ENCODE measurements at regions not wholly inside any gene's neighbourhood (a gene's known extent, or its start where the extent isn't known, plus 50 kb on each side); places are given as distances from the start of the nearest gene placed in this dataset.

DNA sequence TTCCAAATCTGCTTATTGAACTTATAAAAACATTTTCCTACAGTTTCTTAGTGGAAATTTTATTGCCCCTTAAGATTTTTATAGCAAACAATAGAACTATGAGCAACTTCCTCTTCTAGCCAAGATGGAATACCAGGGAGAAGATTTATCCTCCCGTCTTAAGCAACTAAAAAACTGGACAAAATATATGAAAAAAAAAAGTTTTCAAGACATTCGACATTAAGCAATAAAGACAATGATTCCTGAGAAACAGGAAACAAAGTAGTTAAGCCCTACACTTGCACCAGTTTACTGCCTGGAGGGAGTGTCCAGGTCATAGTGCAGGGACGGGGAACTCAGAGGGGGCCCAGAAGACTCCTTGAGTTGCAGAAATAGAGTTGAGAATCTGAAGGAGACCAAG is 516.1 kb upstream of the DIPK2B start:
- ATAC-seq (no peak), FAIRE-seq (no peak), DNase-seq (no peak)
- TF ChIP-seq, protein P1, sequence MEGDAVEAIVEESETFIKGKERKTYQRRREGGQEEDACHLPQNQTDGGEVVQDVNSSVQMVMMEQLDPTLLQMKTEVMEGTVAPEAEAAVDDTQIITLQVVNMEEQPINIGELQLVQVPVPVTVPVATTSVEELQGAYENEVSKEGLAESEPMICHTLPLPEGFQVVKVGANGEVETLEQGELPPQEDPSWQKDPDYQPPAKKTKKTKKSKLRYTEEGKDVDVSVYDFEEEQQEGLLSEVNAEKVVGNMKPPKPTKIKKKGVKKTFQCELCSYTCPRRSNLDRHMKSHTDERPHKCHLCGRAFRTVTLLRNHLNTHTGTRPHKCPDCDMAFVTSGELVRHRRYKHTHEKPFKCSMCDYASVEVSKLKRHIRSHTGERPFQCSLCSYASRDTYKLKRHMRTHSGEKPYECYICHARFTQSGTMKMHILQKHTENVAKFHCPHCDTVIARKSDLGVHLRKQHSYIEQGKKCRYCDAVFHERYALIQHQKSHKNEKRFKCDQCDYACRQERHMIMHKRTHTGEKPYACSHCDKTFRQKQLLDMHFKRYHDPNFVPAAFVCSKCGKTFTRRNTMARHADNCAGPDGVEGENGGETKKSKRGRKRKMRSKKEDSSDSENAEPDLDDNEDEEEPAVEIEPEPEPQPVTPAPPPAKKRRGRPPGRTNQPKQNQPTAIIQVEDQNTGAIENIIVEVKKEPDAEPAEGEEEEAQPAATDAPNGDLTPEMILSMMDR (IDR thresholded peaks at IDR 0.05) = no peak
- H3K9me3 ChIP-seq = no peaks in the 10 kb centered on the region
- no peaks in the 10 kb centered on the region for H3K36me3 ChIP-seq
- intact Hi-C loops (cut with DNase I) = no loop called here
- H3K4me1 ChIP-seq = no peaks in the 10 kb centered on the region
- H3K27ac ChIP-seq = no peak overlapping the region
- peaks cover 0 to 3% (median 0%) of the 10 kb centered on the region in 4 donors for H3K27me3 ChIP-seq
- 56 to 63% methylated on average over 3 of the region's 3 CpGs for WGBS, 2 donors
- H3K4me3 ChIP-seq = no peak overlapping the region

DNA sequence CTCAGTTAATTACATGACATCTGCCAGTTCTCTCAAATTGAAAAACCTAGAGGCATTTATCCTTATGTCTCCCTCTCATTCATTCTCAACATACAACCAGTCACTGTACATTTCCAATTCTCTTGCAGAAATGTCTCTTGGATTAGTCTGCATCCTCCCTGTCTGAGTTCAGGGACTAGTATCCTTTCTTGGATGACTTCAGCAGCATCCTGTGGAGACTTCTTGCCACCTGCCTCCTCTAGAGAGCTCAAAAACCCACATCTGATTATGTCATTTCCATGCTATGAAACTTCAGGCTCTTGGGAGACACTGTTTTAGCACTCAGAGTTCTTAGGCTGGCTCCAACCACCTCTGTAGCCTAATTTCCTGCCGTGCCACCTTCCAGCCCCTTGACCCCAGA is 515.1 kb upstream of the DIPK2B start:
- WGBS, 2 donors = 76 to 93% methylated on average over 1 of the region's 1 CpG
- no peaks in the 10 kb centered on the region for H3K4me1 ChIP-seq
- TF ChIP-seq, protein P1 (IDR thresholded peaks at IDR 0.05) = no peak
- ATAC-seq (no peak), DNase-seq (no peak), FAIRE-seq (no peak)
- no peak overlapping the region for H3K27ac ChIP-seq
- peaks cover 0 to 2% (median 0%) of the 10 kb centered on the region in 4 donors for H3K27me3 ChIP-seq
- H3K4me3 ChIP-seq = no peak overlapping the region
- no peaks in the 10 kb centered on the region for H3K36me3 ChIP-seq
- intact Hi-C loops (cut with DNase I) = no loop called here
- no peaks in the 10 kb centered on the region for H3K9me3 ChIP-seq

DNA sequence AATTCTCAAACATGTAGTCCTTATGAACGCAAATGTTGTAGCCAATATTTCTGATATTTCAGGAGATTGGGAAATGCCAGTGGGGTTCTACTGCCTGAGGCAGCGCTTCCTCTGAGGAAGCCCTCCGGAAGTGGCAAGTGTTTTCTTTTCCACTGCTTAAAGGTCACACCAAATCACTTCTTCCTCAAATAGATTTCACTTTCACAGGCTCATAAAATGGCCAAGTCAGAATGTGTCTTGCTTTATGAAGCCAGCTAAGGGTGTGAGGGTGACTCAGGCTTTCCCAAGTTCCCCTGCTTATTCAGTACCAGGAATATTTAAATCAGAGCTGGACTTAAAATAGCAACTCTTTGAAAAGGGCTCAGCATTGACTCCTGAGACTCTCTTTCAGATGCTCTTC is 514.2 kb upstream of the DIPK2B start:
- ATAC-seq = peak in 2 of 4 donors; percentile 20 to 33

DNA sequence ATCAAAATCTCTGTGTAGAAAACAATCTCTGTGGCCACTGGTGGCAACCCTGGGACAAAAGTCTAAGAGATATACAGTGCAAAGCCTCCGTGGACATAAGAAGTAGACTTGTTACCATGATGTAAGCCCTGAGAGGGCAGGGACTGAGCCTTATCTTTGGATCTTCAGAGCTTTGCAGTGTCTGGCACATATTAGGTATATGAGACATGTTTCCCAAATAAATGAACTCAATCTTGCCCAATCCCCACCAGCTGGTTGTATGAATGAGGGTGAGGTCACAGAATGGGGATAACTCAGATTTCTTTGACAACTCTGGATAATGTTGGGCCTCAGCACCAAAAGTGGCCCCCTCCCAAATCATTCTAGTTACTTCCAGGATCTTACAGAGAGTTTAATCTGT is 511.4 kb upstream of the DIPK2B start:
- intact Hi-C loops (cut with DNase I) = no loop called here
- DNase-seq = no peak
- no peaks in the 10 kb centered on the region for H3K27me3 ChIP-seq
- TF ChIP-seq, protein P1 (IDR thresholded peaks at IDR 0.05) = no peak
- 56 to 66% methylated on average over 1 of the region's 1 CpG for WGBS, 2 donors
- no peak overlapping the region for H3K4me3 ChIP-seq
- no peaks in the 10 kb centered on the region for H3K9me3 ChIP-seq
- H3K36me3 ChIP-seq = no peaks in the 10 kb centered on the region
- ATAC-seq = no peak
- no peaks in the 10 kb centered on the region for H3K4me1 ChIP-seq
- H3K27ac ChIP-seq = no peak overlapping the region
- no peak for FAIRE-seq

More for the DNA sequence above, 514.2 kb upstream of the DIPK2B start:
- no peak overlapping the region for H3K4me3 ChIP-seq
- no peak for DNase-seq
- no peak for FAIRE-seq
- no peaks in the 10 kb centered on the region for H3K9me3 ChIP-seq
- 51 to 72% methylated on average over 3 of the region's 3 CpGs for WGBS, 2 donors
- H3K27ac ChIP-seq = no peak overlapping the region
- no peaks in the 10 kb centered on the region for H3K4me1 ChIP-seq
- TF ChIP-seq, protein P1 (IDR thresholded peaks at IDR 0.05) = no peak
- H3K27me3 ChIP-seq = no peaks in the 10 kb centered on the region
- intact Hi-C loops (cut with DNase I) = no loop called here
- H3K36me3 ChIP-seq = no peaks in the 10 kb centered on the region

DNA sequence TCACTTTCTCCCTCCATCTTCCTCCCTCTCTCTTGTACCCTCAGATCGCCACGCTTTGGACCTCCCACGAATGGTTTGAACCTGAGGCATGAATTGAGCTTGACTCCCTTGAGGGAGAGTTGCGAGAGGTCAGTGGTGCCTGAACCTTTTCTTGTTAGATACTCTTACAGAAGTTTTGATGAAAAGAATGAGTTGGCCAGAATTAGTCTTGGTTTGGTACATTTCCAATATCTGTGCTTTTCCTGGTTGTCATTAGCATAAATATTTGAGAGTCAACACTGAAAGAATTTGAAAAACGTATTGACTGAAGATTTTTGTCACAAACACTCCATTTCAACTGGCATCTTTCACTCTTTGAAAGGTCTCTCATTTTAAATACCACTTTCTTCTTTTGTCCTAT is 510.6 kb upstream of the DIPK2B start:
- DNase-seq = no peak
- no peak for ATAC-seq
- H3K4me1 ChIP-seq = no peaks in the 10 kb centered on the region
- intact Hi-C loops (cut with DNase I) = no loop called here
- H3K36me3 ChIP-seq = no peaks in the 10 kb centered on the region
- TF ChIP-seq, protein P1 (IDR thresholded peaks at IDR 0.05) = no peak
- no peak overlapping the region for H3K27ac ChIP-seq
- 64% methylated on average over 5 of the region's 5 CpGs for WGBS, 2 donors
- no peaks in the 10 kb centered on the region for H3K9me3 ChIP-seq
- H3K4me3 ChIP-seq = no peak overlapping the region
- no peaks in the 10 kb centered on the region for H3K27me3 ChIP-seq
- no peak for FAIRE-seq
